CD4-positive, alpha-beta T cell treated with Interleukin-21 for 1 hour (primary cell): ENCODE measurements at regions not wholly inside any gene's neighbourhood (a gene's known extent, or its start where the extent isn't known, plus 50 kb on each side); places are given as distances from the start of the nearest gene placed in this dataset.
"Not testable (repeated sequence)": the region's sequence is repeated elsewhere in the genome, so short reads cannot be mapped to it uniquely, and the experiment has no call there.

Experiments
- DNase-seq: peaks from one replicate; pipeline ENCODE4 v3.0.0-alpha.2; 2020

- no peak for DNase-seq
Measured at GRCh38 chr12:13433768-13434167, 237.2 kb downstream of the EMP1 start.

- DNase-seq: no peak
Measured at GRCh38 chr12:13431041-13431440, 234.5 kb downstream of the EMP1 start.

- DNase-seq: no peak
Measured at GRCh38 chr12:13428538-13429265, 232.2 kb downstream of the EMP1 start.

GRCh38 chr12:13425766-13426165 lies 229.2 kb downstream of the EMP1 start:
- DNase-seq: no peak

GRCh38 chr12:13422291-13422690 lies 225.8 kb downstream of the EMP1 start:
- DNase-seq: no peak

- DNase-seq: no peak
Measured at GRCh38 chr12:13417516-13417915, 221.0 kb downstream of the EMP1 start.

- no peak for DNase-seq
Measured at GRCh38 chr12:13411287-13411686, 214.8 kb downstream of the EMP1 start.

- DNase-seq: no peak
Measured at GRCh38 chr12:13405961-13406703, 209.6 kb downstream of the EMP1 start.

GRCh38 chr12:13404631-13405473 lies 208.3 kb downstream of the EMP1 start:
- DNase-seq: no peak

GRCh38 chr12:13404111-13404628 lies 207.6 kb downstream of the EMP1 start:
- DNase-seq: no peak

GRCh38 chr12:13391375-13391774 lies 194.8 kb downstream of the EMP1 start:
- DNase-seq: not testable (repeated sequence)

- DNase-seq: no peak
Measured at GRCh38 chr12:13390918-13391317, 194.4 kb downstream of the EMP1 start.

GRCh38 chr12:13390381-13390861 lies 193.9 kb downstream of the EMP1 start:
- no peak for DNase-seq

- no peak for DNase-seq
Measured at GRCh38 chr12:13387101-13387500, 190.6 kb downstream of the EMP1 start.

- no peak for DNase-seq
Measured at GRCh38 chr12:13386323-13387039, 190.0 kb downstream of the EMP1 start.

GRCh38 chr12:13383379-13383778 lies 186.9 kb downstream of the EMP1 start:
- no peak for DNase-seq

- DNase-seq: no peak
Measured at GRCh38 chr12:13380297-13380696, 183.8 kb downstream of the EMP1 start.

- no peak for DNase-seq
Measured at GRCh38 chr12:13379531-13380188, 183.1 kb downstream of the EMP1 start.

GRCh38 chr12:13377698-13378097 lies 181.2 kb downstream of the EMP1 start:
- DNase-seq: no peak

GRCh38 chr12:13376610-13377373 lies 180.3 kb downstream of the EMP1 start:
- DNase-seq: no peak
